Progenitor cell of endocrine pancreas (in vitro differentiated cells): ENCODE measurements at regions not wholly inside any gene's neighbourhood (a gene's known extent, or its start where the extent isn't known, plus 50 kb on each side); places are given as distances from the start of the nearest gene placed in this dataset.

ENCODE experiments used
- DNase-seq: peaks from one replicate; pipeline ENCODE4 v3.0.0; 2021; ENCODE audit warnings: low spot score; ENCODE audit not compliant: unreplicated experiment
- H3K27ac Mint-ChIP-seq: 2 replicates; pipeline ENCODE4 v1.8.0; 2021; ENCODE audit warnings: mild to moderate bottlenecking, moderate library complexity, mixed read lengths
- H3K27me3 Mint-ChIP-seq: 2 replicates; pipeline ENCODE4 v1.8.0; 2021; ENCODE audit warnings: mixed read lengths
- H3K36me3 Mint-ChIP-seq: 2 replicates; pipeline ENCODE4 v1.8.0; 2022; ENCODE audit warnings: mixed read lengths; ENCODE audit not compliant: insufficient read depth
- H3K4me1 Mint-ChIP-seq: 2 replicates; pipeline ENCODE4 v1.8.0; 2021; ENCODE audit warnings: low read depth, mixed read lengths
- H3K4me3 Mint-ChIP-seq: 2 replicates; pipeline ENCODE4 v1.8.0; 2021; ENCODE audit warnings: low read depth, mild to moderate bottlenecking, moderate library complexity, mixed read lengths
- H3K9me3 Mint-ChIP-seq: 2 replicates; pipeline ENCODE4 v1.8.0; 2021; ENCODE audit warnings: low read depth, mixed read lengths
- TF ChIP-seq, protein P1 (sequence below): fragments of 200-600 bp; sonication (generic); IDR thresholded peaks from one replicate; pipeline ENCODE4 v1.5.0; 2021; ENCODE audit warnings: antibody characterized with exemption, mild to moderate bottlenecking; ENCODE audit not compliant: unreplicated experiment

DNA sequence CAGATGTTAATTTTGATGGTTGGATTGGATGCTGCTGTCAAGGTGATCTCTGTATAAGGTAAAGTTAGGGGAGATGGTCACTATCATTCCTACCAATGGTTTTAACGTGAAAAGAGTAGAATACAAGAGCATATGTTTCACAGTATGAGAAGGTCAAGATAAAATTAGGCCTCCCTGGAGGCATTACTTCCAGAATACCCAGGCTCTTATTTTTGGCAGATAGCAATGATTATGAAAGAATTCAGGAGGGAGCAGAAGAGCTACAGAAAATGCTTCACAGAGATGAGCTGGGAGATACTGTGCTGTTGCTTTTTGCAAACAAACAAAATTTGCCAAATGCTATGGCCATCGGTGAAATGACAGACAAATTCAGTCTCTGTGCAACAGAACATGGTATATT, 547.5 kb upstream of the SPRY2 start:
- Mint-ChIP-seq H3K4me3 (no peak overlapping the region), H3K4me1 (peaks cover 6% of the 10 kb centered on the region), H3K27ac (no peak overlapping the region), H3K27me3 (peaks cover 41% of the 10 kb centered on the region), H3K36me3 (no peaks in the 10 kb centered on the region), H3K9me3 (peaks cover 4% of the 10 kb centered on the region)
- TF ChIP-seq, protein P1, sequence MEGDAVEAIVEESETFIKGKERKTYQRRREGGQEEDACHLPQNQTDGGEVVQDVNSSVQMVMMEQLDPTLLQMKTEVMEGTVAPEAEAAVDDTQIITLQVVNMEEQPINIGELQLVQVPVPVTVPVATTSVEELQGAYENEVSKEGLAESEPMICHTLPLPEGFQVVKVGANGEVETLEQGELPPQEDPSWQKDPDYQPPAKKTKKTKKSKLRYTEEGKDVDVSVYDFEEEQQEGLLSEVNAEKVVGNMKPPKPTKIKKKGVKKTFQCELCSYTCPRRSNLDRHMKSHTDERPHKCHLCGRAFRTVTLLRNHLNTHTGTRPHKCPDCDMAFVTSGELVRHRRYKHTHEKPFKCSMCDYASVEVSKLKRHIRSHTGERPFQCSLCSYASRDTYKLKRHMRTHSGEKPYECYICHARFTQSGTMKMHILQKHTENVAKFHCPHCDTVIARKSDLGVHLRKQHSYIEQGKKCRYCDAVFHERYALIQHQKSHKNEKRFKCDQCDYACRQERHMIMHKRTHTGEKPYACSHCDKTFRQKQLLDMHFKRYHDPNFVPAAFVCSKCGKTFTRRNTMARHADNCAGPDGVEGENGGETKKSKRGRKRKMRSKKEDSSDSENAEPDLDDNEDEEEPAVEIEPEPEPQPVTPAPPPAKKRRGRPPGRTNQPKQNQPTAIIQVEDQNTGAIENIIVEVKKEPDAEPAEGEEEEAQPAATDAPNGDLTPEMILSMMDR = no peak
- DNase-seq = no peak

DNA sequence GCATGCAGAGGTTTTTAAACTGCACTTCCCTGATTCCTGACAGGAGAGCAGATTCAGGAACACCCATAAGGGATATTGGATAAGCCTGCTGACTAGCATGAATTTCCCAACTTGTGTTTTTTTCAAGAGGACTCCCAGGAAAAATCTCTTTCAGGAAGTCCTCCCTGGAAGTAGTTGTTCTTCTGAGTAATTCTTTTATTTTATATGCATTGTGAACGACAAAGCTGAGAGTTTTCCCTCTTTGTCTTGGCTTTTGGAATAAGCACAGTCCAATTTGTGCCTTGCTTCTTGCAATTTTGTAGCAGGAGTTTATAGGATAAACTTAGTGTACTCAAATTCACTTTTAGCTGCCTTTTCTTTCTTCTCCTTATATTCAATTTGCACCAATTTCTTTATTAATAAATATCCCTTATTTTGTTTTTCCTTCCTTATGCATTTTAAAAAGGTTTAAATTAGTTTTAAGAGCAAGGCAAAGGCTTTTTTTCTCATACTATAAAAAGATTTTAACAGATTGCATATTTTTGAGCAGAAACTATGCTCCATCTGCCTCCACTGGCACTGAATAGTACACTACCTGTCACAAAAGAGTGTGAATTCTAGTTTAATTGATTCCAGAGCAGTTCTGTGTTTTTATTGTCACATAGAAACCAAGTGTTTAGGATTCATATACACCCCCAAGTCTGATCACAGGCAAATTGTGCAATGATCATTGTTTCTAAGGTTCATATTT, 543.3 kb upstream of the SPRY2 start:
- Mint-ChIP-seq H3K9me3 (peaks cover 4% of the 10 kb centered on the region), H3K36me3 (no peaks in the 10 kb centered on the region), H3K27ac (no peak overlapping the region), H3K4me3 (no peak overlapping the region), H3K4me1 (peaks cover 16% of the 10 kb centered on the region), H3K27me3 (peaks cover 38% of the 10 kb centered on the region)
- TF ChIP-seq, protein P1 = no peak
- DNase-seq = no peak

DNA sequence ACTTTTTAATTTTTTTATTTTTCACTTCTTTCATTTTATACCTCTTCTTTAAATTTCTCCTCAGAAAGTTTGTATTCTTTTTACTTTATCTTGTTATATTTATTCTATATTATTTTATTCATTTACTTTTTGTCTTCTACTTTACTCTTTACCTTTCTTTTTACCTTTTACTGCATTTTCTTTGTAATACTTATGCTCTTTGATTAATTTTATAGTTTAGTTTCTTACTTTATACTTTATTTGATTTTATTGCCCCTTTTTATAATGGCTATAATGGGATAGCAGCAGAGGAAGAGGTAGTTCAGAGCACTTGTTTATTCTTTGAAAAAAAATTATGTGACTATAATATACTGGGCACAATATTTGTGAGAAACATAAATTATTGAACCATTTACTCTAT, 542.6 kb upstream of the SPRY2 start:
- Mint-ChIP-seq H3K4me3 (no peak overlapping the region), H3K27ac (no peak overlapping the region), H3K9me3 (peaks cover 4% of the 10 kb centered on the region), H3K4me1 (peaks cover 16% of the 10 kb centered on the region), H3K27me3 (peaks cover 42% of the 10 kb centered on the region), H3K36me3 (no peaks in the 10 kb centered on the region)
- TF ChIP-seq, protein P1 = no peak
- no peak for DNase-seq

DNA sequence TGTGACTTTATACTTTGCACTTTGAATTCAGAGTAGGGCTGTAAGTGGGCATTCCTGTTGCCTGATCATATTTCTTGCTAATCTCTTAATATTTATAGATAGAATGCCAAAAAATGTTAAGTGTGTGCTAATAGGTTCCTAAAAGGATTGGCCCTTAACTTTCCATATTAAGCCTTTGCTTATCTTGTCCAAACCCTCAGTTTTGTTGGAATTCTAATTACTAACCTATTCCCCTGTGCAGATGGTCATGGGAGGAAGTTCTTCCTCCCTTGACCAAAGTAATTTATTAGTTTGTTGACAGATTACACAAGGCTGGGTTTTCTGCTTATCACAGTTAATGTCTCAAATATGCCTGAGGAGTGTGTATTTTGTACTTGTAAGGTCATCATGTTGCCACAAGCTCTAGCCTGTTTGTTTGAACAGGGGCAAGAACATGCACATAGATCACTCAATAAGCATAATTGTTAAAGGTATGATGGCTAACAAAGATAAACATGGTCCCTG, 541.1 kb upstream of the SPRY2 start:
- TF ChIP-seq, protein P1 = no peak
- Mint-ChIP-seq H3K9me3 (peaks cover 3% of the 10 kb centered on the region), H3K4me1 (peaks cover 20% of the 10 kb centered on the region), H3K27me3 (peaks cover 35% of the 10 kb centered on the region), H3K4me3 (no peak overlapping the region), H3K27ac (no peak overlapping the region), H3K36me3 (no peaks in the 10 kb centered on the region)
- DNase-seq = no peak

DNA sequence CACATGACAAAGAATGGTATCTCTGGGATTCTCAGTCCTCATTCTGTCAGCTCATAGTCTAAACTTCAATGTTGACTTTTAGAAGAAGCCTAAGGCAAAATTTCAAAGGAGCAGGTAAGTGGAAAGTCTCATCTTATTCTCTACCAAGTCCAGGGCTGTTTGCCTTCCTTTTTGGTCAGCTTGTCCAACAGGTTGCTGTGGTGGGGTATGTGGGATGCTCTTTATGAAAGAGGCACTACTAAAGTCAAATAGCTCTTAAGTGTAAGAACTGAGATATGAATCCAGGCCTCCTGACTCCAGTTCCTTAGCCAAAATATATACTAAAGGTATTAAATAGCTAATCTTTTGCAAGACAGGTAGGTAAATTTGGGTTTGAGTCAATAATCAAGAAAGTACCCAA, 540.6 kb upstream of the SPRY2 start:
- peaks cover 32% of the 10 kb centered on the region for H3K27me3 Mint-ChIP-seq
- no peaks in the 10 kb centered on the region for H3K9me3 Mint-ChIP-seq
- DNase-seq = no peak
- TF ChIP-seq, protein P1 = no peak
- H3K27ac Mint-ChIP-seq = no peak overlapping the region
- H3K4me3 Mint-ChIP-seq = no peak overlapping the region
- H3K36me3 Mint-ChIP-seq = no peaks in the 10 kb centered on the region
- H3K4me1 Mint-ChIP-seq = peaks cover 20% of the 10 kb centered on the region
